Tibial nerve (tissue), 4 donors: ENCODE measurements at regions not wholly inside any gene's neighbourhood (a gene's known extent, or its start where the extent isn't known, plus 50 kb on each side); places are given as distances from the start of the nearest gene placed in this dataset.
"Not testable (repeated sequence)": the region's sequence is repeated elsewhere in the genome, so short reads cannot be mapped to it uniquely, and the experiment has no call there.

Experiments used
- DNase-seq, 2 donors: peaks; one replicate each; pipeline ENCODE4 v3.0.0-alpha.2; 2019; ENCODE audit warnings: low spot score in 2 of 2
- H3K27ac ChIP-seq, 4 donors: fragments of 200-600 bp; sonication (generic) in 3 of 4; one replicate each; pipeline ENCODE4 v1.5.1; 2017 to 2019; ENCODE audit warnings: mild to moderate bottlenecking in 1 of 4
- H3K27me3 ChIP-seq, 2 donors: fragments of 200-600 bp; sonication (generic) in 1 of 2; one replicate each; pipeline versions ENCODE4 v1.5.1 to v1.6.0; 2017 to 2019
- H3K36me3 ChIP-seq, 3 donors: fragments of 200-600 bp; sonication (generic); one replicate each; pipeline ENCODE4 v1.5.1; 2018 to 2019
- H3K4me1 ChIP-seq, 4 donors: fragments of 200-600 bp; sonication (generic) in 3 of 4; one replicate each; pipeline ENCODE4 v1.5.1; 2017 to 2019
- H3K4me3 ChIP-seq, 4 donors: fragments of 200-600 bp; sonication (generic) in 3 of 4; one replicate each; pipeline ENCODE4 v1.5.1; 2017 to 2019; ENCODE audit warnings: mild to moderate bottlenecking in 1 of 4, moderate library complexity in 1 of 4
- H3K9me3 ChIP-seq, 4 donors: fragments of 200-600 bp; sonication (generic) in 3 of 4; one replicate each; pipeline ENCODE4 v1.5.1; 2017 to 2019
- CTCF ChIP-seq, 5 experiments: fragments of 200-600 bp in 3 of 5; fragments of 450-650 bp in 2 of 5; sonication (generic) in 3 of 5; IDR thresholded peaks; one replicate each; pipeline ENCODE4 v1.5.1; 2016 to 2019; ENCODE audit warnings: antibody characterized with exemption in 5 of 5, mild to moderate bottlenecking in 3 of 5, moderate library complexity in 2 of 5
- EP300 ChIP-seq, 2 donors: sonication (generic); formaldehyde crosslinking; IDR thresholded peaks; one replicate each; pipeline ENCODE4 v1.6.1; 2017; ENCODE audit warnings: antibody characterized with exemption in 2 of 2, mild to moderate bottlenecking in 1 of 2
- POLR2A ChIP-seq, 2 donors: fragments of 450-650 bp; IDR thresholded peaks; one replicate each; pipeline ENCODE4 v1.6.1; 2017; ENCODE audit warnings: antibody characterized with exemption in 2 of 2, mild to moderate bottlenecking in 2 of 2, moderate library complexity in 2 of 2
- WGBS, 2 donors: methylation state at CpG; one replicate each; pipeline ENCODE4 v1.1.5; 2018; 5-methylcytosine and 5-hydroxymethylcytosine counted together

- Histone ChIP-seq H3K27me3 (no peaks in the 10 kb centered on the region), H3K4me1 (no peaks in the 10 kb centered on the region), H3K27ac (no peak overlapping the region), H3K9me3 (no peaks in the 10 kb centered on the region), H3K36me3 (no peaks in the 10 kb centered on the region), H3K4me3 (no peak overlapping the region)
- DNase-seq, result no peak
- TF ChIP-seq CTCF (IDR thresholded peaks at IDR 0.05) (no peak), POLR2A (IDR thresholded peaks at IDR 0.05) (no peak), EP300 (IDR thresholded peaks at IDR 0.05) (no peak)
- 79 to 86% methylated on average over 5 of the region's 5 CpGs for WGBS, 2 donors
These were observed 77.0 kb downstream of the CCDC71L start for GRCh38 chr7:106583706-106584690.

- 76 to 85% methylated on average over 2 of the region's 2 CpGs for WGBS, 2 donors
- H3K4me1 ChIP-seq, result no peaks in the 10 kb centered on the region
- no peak for TF ChIP-seq EP300 (IDR thresholded peaks at IDR 0.05)
- TF ChIP-seq CTCF (IDR thresholded peaks at IDR 0.05), result no peak
- no peak for TF ChIP-seq POLR2A (IDR thresholded peaks at IDR 0.05)
- H3K4me3 ChIP-seq, result no peak overlapping the region
- no peaks in the 10 kb centered on the region for H3K36me3 ChIP-seq
- no peaks in the 10 kb centered on the region for H3K27me3 ChIP-seq
- DNase-seq, result no peak
- H3K27ac ChIP-seq, result no peak overlapping the region
- no peaks in the 10 kb centered on the region for H3K9me3 ChIP-seq
These were observed 77.9 kb downstream of the CCDC71L start for GRCh38 chr7:106583100-106583499.

- no peak for TF ChIP-seq EP300 (IDR thresholded peaks at IDR 0.05)
- no peak for TF ChIP-seq CTCF (IDR thresholded peaks at IDR 0.05)
- no peak for TF ChIP-seq POLR2A (IDR thresholded peaks at IDR 0.05)
- Histone ChIP-seq H3K9me3 (no peaks in the 10 kb centered on the region), H3K36me3 (no peaks in the 10 kb centered on the region), H3K4me1 (no peaks in the 10 kb centered on the region), H3K27me3 (no peaks in the 10 kb centered on the region), H3K27ac (no peak overlapping the region), H3K4me3 (no peak overlapping the region)
- DNase-seq, result no peak
- 86 to 88% methylated on average over 2 of the region's 2 CpGs for WGBS, 2 donors
These were observed 78.6 kb downstream of the CCDC71L start for GRCh38 chr7:106582365-106582764.

GRCh38 chr7:106579086-106579485 is 81.9 kb downstream of the CCDC71L start:
- H3K4me1 ChIP-seq, H3K4me3 ChIP-seq, H3K27ac ChIP-seq, H3K9me3 ChIP-seq, H3K36me3 ChIP-seq, H3K27me3 ChIP-seq, DNase-seq: not testable (repeated sequence)
- WGBS, 2 donors, result 87 to 90% methylated on average over 13 of the region's 13 CpGs

GRCh38 chr7:106575138-106575823 is 85.7 kb downstream of the CCDC71L start:
- H3K9me3 ChIP-seq, result no peaks in the 10 kb centered on the region
- no peak for DNase-seq
- WGBS, 2 donors, result 89 to 92% methylated on average over 6 of the region's 6 CpGs
- no peak for TF ChIP-seq CTCF (IDR thresholded peaks at IDR 0.05)
- TF ChIP-seq POLR2A (IDR thresholded peaks at IDR 0.05), result no peak
- TF ChIP-seq EP300 (IDR thresholded peaks at IDR 0.05), result no peak
- H3K27ac ChIP-seq, result no peak overlapping the region
- no peaks in the 10 kb centered on the region for H3K27me3 ChIP-seq
- H3K4me3 ChIP-seq, result no peak overlapping the region
- H3K36me3 ChIP-seq, result no peaks in the 10 kb centered on the region
- H3K4me1 ChIP-seq, result no peaks in the 10 kb centered on the region
